ENCODE measurements at regions not wholly inside any gene's neighbourhood (a gene's known extent, or its start where the extent isn't known, plus 50 kb on each side); places are given as distances from the start of the nearest gene placed in this dataset.

- DNase-seq (ENCODE audit: low spot score), result no peak
- H3K4me1 ChIP-seq (ENCODE audit: control insufficient read depth in 1 of 2, low read depth in 2 of 2), result no peaks in the 10 kb centered on the region
- no peak overlapping the region for H3K27ac ChIP-seq
- H3K27me3 ChIP-seq (replicated peaks; ENCODE audit: insufficient read depth), result no peaks in the 10 kb centered on the region
- H3K36me3 ChIP-seq, result no peaks in the 10 kb centered on the region
- TF ChIP-seq CTCF (IDR thresholded peaks at IDR 0.05), result no peak
- no peak for ATAC-seq (ENCODE audit: insufficient number of reproducible peaks, low FRiP score, low read depth)
- no peak overlapping the region for H3K4me3 ChIP-seq
- no peaks in the 10 kb centered on the region for H3K9me3 ChIP-seq
These were observed 309.6 kb downstream of the UACA start for GRCh38 chr15:70453766-70454165.

DNA sequence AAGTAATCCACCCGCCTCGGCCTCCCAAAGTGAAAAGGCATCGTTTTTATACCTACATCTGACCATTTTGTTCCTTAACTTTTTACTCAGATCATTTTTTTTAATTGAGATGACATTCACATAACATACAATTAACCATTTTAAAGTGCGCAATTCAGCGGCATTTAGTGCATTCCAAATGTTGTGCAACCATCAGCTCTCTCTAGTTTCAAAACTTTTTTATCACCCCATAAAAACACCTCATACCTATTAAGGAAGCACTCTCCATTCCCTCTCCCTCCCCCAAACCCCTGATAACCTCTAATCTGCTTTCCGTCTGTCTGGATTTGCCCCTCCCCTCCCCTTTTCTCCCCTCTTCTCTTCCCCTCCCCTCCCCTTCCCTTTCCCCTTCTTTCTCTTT, 310.1 kb downstream of the UACA start:
- no peak overlapping the region for H3K27ac ChIP-seq
- DNase-seq (ENCODE audit: low spot score), result no peak
- H3K9me3 ChIP-seq, result no peaks in the 10 kb centered on the region
- no peak for TF ChIP-seq CTCF (IDR thresholded peaks at IDR 0.05)
- H3K27me3 ChIP-seq (replicated peaks; ENCODE audit: insufficient read depth), result no peaks in the 10 kb centered on the region
- H3K36me3 ChIP-seq, result no peaks in the 10 kb centered on the region
- H3K4me3 ChIP-seq, result no peak overlapping the region
- ATAC-seq (ENCODE audit: insufficient number of reproducible peaks, low FRiP score, low read depth), result no peak
- H3K4me1 ChIP-seq (ENCODE audit: control insufficient read depth in 1 of 2, low read depth in 2 of 2), result no peaks in the 10 kb centered on the region

DNA sequence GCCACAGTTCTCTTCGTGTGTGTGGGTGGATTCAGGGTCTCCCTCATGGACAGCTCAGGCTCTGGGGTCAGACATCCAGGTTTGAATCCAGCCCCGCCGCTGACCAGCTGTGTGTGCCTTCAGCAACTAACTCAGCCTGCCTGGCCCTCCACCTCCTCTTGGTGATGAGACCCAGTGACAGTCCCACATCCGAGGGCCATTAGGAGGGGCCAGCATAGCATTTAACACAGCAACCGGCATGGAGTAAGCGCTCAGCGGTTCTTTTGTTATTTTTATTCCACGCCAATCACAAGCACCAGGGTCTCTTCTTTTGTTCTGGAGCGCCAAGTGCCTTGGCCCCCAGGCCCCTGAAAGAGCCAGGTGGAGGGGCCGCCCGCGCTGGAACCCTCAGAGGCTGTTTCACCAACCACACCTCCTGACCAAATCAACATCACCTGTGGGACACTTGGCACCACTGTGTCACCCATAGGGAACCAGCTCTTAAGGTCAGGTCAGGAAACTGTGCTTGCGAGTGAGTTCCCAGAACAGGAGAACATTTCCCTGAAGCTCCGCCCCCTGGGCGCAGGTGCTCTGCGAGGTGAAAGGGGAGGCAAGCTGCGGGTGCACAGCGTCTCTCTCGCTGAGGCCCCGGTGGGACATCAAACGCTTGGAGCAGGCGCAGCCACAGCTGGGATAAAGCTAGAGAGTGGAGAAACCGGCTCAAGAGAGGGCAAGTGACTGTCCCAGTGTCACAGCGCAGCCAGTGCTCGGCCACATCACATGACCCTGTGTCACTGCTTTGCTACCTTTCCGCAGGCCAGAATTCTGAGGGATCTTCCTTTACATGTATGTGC, 311.3 kb downstream of the UACA start:
- Histone ChIP-seq H3K27ac (no peak overlapping the region), H3K4me1 (ENCODE audit: control insufficient read depth in 1 of 2, low read depth in 2 of 2) (no peaks in the 10 kb centered on the region), H3K36me3 (no peaks in the 10 kb centered on the region), H3K27me3 (replicated peaks; ENCODE audit: insufficient read depth) (no peaks in the 10 kb centered on the region), H3K9me3 (no peaks in the 10 kb centered on the region), H3K4me3 (no peak overlapping the region)
- no peak for TF ChIP-seq CTCF (IDR thresholded peaks at IDR 0.05)
- DNase-seq (ENCODE audit: low spot score) (no peak), ATAC-seq (ENCODE audit: insufficient number of reproducible peaks, low FRiP score, low read depth) (no peak)

DNA sequence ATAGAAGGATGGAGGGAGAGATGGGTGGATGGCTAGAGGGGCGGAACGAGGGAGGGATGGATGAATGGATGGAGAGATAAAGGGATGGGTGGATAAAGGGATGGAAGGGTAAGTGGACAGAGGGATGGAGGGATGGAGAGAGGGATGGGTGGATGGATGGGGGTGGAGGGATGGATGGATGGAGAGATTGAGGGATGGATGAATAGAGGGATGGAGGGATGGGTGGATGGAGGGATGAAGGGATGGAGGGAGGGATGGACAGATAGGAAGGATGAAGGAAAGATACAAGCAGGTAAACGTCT, 313.3 kb downstream of the UACA start:
- Histone ChIP-seq H3K27me3 (replicated peaks; ENCODE audit: insufficient read depth) (no peaks in the 10 kb centered on the region), H3K36me3 (no peaks in the 10 kb centered on the region), H3K4me1 (ENCODE audit: control insufficient read depth in 1 of 2, low read depth in 2 of 2) (no peaks in the 10 kb centered on the region), H3K9me3 (no peaks in the 10 kb centered on the region), H3K27ac (no peak overlapping the region), H3K4me3 (no peak overlapping the region)
- no peak for TF ChIP-seq CTCF (IDR thresholded peaks at IDR 0.05)
- DNase-seq (ENCODE audit: low spot score) (no peak), ATAC-seq (ENCODE audit: insufficient number of reproducible peaks, low FRiP score, low read depth) (no peak)

DNA sequence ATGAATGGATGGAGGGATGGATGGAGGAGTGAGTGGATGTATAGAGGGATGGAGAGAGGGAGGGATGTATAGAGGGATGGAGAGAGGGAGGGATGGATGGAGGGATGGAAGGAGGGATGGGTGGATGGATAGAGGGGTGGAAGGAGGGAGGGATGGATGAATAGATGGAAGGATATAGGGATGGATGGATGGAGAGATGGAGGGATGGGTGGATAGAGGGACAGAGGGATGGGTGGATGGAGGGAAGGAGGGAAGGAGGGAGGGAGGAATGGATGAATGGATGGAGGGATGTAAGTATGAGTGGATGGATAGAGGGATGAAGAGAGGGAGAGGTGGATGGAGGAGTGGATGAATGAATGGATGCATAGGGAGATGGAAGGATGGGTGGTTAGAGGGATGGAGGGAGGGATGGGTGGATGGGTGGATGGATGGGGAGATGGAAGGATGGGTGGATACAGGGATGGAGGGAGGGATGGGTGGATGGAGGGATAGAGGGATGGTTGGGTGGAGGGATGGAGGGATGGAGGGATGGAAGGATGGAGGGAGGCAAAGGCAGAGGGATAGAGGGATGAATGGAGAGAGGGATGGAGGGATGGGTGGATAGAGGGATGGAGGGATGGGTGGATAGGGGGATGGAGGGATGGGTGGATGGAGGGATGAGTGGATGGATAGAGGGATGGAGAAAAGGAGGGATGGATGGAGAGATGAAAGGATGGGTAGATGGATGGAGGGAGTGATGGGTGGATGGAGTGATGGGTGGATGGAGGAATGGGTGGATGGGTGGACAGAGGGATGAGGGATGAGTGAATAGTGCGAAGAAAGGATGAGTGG, 313.8 kb downstream of the UACA start:
- Histone ChIP-seq H3K4me3 (no peak overlapping the region), H3K27ac (no peak overlapping the region), H3K27me3 (replicated peaks; ENCODE audit: insufficient read depth) (no peaks in the 10 kb centered on the region), H3K36me3 (no peaks in the 10 kb centered on the region), H3K9me3 (no peaks in the 10 kb centered on the region), H3K4me1 (ENCODE audit: control insufficient read depth in 1 of 2, low read depth in 2 of 2) (no peaks in the 10 kb centered on the region)
- ATAC-seq (ENCODE audit: insufficient number of reproducible peaks, low FRiP score, low read depth) (no peak), DNase-seq (ENCODE audit: low spot score) (no peak)
- TF ChIP-seq CTCF (IDR thresholded peaks at IDR 0.05), result no peak
